ENCODE measurements at regions not wholly inside any gene's neighbourhood (a gene's known extent, or its start where the extent isn't known, plus 50 kb on each side); places are given as distances from the start of the nearest gene placed in this dataset.

- TF ChIP-seq CTCF (conservative IDR thresholded peaks at IDR 0.05) (no peak), EZH2 (IDR thresholded peaks at IDR 0.05; ENCODE audit: low read depth) (no peak)
Observed at GRCh38 chr13:88183440-88183839, 512.3 kb downstream of the SLITRK5 start.
